Loucy (cell line): ENCODE measurements at regions not wholly inside any gene's neighbourhood (a gene's known extent, or its start where the extent isn't known, plus 50 kb on each side); places are given as distances from the start of the nearest gene placed in this dataset.

ENCODE experiments used
- H2AFZ ChIP-seq: fragments of 200-600 bp; sonication (generic); 2 replicates; pipeline ENCODE4 v1.6.0; 2016; ENCODE audit warnings: antibody characterized with exemption, mild to moderate bottlenecking, low read length, moderate library complexity
- H3F3A ChIP-seq: fragments of 200-600 bp; 2 replicates; pipeline ENCODE4 v1.6.0; 2016; ENCODE audit warnings: antibody characterized with exemption, low read depth, mild to moderate bottlenecking
- H3K27me3 ChIP-seq: fragments of 200-600 bp; sonication (generic); 2 replicates; pipeline ENCODE4 v1.6.1; 2014; ENCODE audit warnings: low read length, mild to moderate bottlenecking; ENCODE audit not compliant: insufficient read depth, poor library complexity, severe bottlenecking
- H3K36me3 ChIP-seq: fragments of 200-600 bp; sonication (generic); 2 replicates; pipeline ENCODE4 v1.6.1; 2016; ENCODE audit warnings: low read length; ENCODE audit not compliant: insufficient read depth
- H3K4me1 ChIP-seq: fragments of 200-600 bp; sonication (generic); 2 replicates; pipeline ENCODE4 v1.5.1; 2014; ENCODE audit warnings: low read length, mild to moderate bottlenecking; ENCODE audit not compliant: insufficient read depth, poor library complexity, severe bottlenecking
- H3K4me2 ChIP-seq: fragments of 200-600 bp; sonication (generic); 2 replicates; pipeline ENCODE4 v1.6.0; 2014; ENCODE audit warnings: antibody characterized with exemption, low read length, low read depth, mild to moderate bottlenecking; ENCODE audit not compliant: poor library complexity, severe bottlenecking
- H3K4me3 ChIP-seq: fragments of 200-600 bp; sonication (generic); 2 replicates; pipeline ENCODE4 v1.5.1; 2014; ENCODE audit warnings: low read length, mild to moderate bottlenecking, mixed read lengths; ENCODE audit not compliant: poor library complexity, severe bottlenecking
- H3K79me2 ChIP-seq: fragments of 200-600 bp; sonication (generic); 2 replicates; pipeline ENCODE4 v1.6.1; 2014; ENCODE audit warnings: low read length; ENCODE audit not compliant: insufficient read depth
- H3K9ac ChIP-seq: fragments of 200-600 bp; sonication (generic); 2 replicates; pipeline ENCODE4 v1.6.0; 2014; ENCODE audit warnings: mild to moderate bottlenecking, low read depth, low read length, moderate library complexity; ENCODE audit not compliant: poor library complexity, severe bottlenecking
- H3K9me2 ChIP-seq: fragments of 200-600 bp; sonication (generic); replicated peaks from 2 replicates; pipeline ENCODE4 v1.6.1; 2016; ENCODE audit warnings: low read depth, low read length, mixed read lengths
- H3K9me3 ChIP-seq: fragments of 200-600 bp; sonication (generic); 2 replicates; pipeline ENCODE4 v1.6.1; 2014; ENCODE audit warnings: mild to moderate bottlenecking, antibody characterized with exemption, low read length, low read depth; ENCODE audit not compliant: insufficient read depth
- H4K20me1 ChIP-seq: fragments of 200-600 bp; sonication (generic); 2 replicates; pipeline ENCODE4 v1.6.0; 2014; ENCODE audit warnings: antibody characterized with exemption, low read length, mild to moderate bottlenecking; ENCODE audit not compliant: insufficient read depth, poor library complexity, severe bottlenecking
- EZH2phosphoT487 ChIP-seq: fragments of 200-600 bp; IDR thresholded peaks from 2 replicates; pipeline ENCODE4 v1.6.1; 2018; ENCODE audit warnings: antibody characterized with exemption, mild to moderate bottlenecking, moderate library complexity, borderline replicate concordance
- TF ChIP-seq, protein P1 (sequence below): fragments of 200-600 bp; sonication (generic); conservative IDR thresholded peaks from 2 replicates; pipeline ENCODE4 v1.5.1; 2014; ENCODE audit warnings: mild to moderate bottlenecking, antibody characterized with exemption, low read length

DNA sequence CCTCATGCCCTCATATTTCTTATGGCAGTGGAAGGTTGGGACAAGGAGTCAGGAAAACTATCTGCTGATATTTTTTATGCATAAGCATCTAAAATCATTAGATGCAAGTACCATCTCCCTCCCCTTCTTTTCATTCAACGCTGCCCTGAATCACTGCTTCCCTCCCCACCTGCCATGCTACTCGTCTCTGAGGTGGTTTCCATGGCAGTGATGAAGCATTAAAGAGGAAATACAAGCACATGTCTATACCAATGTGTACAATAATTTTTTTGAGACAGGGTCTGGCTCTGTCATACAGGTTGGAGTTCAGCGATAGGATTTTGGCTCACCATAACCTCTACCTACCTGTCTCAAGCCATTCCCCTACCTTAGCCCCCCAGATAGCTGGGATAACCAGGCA, 67.5 kb upstream of the SETMAR start:
- Histone ChIP-seq H3K27me3 (no peaks in the 10 kb centered on the region), H3K79me2 (no peaks in the 10 kb centered on the region), H3K4me1 (no peaks in the 10 kb centered on the region), H3K9me3 (no peaks in the 10 kb centered on the region), H3K4me2 (no peak overlapping the region), H2AFZ (no peak overlapping the region), H4K20me1 (no peaks in the 10 kb centered on the region), H3K36me3 (no peaks in the 10 kb centered on the region), H3F3A (no peaks in the 10 kb centered on the region), H3K9ac (no peak overlapping the region), H3K9me2 (no peaks in the 10 kb centered on the region), H3K4me3 (no peak overlapping the region)
- no peak for TF ChIP-seq EZH2phosphoT487
- TF ChIP-seq, protein P1, sequence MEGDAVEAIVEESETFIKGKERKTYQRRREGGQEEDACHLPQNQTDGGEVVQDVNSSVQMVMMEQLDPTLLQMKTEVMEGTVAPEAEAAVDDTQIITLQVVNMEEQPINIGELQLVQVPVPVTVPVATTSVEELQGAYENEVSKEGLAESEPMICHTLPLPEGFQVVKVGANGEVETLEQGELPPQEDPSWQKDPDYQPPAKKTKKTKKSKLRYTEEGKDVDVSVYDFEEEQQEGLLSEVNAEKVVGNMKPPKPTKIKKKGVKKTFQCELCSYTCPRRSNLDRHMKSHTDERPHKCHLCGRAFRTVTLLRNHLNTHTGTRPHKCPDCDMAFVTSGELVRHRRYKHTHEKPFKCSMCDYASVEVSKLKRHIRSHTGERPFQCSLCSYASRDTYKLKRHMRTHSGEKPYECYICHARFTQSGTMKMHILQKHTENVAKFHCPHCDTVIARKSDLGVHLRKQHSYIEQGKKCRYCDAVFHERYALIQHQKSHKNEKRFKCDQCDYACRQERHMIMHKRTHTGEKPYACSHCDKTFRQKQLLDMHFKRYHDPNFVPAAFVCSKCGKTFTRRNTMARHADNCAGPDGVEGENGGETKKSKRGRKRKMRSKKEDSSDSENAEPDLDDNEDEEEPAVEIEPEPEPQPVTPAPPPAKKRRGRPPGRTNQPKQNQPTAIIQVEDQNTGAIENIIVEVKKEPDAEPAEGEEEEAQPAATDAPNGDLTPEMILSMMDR = no peak

DNA sequence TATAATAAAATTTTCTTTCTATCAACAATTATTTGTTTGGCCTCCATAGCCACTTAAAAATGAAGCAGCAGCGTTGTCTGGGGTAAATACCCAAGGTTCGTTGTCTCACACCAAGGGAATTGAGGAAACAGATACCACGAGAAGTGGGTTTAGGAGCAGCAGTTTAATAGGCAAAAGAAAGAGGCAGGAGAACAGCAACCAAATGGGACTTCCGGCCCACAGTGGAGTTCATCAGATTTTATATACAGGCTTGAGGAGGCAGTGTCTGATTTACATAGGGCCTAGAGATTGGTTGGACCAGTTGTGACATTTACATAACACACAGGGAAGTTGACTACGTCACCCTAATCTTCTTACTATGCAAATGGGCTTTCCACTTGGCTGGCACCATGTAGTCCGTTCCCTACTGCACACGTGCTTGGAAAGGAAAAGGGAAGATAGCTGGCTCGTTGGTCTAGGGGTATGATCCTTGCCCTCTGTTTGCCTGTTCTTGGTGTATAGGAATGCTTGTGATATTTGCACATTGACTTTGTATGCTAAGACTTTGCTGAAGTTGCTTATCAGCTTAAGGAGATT, 61.5 kb upstream of the SETMAR start:
- TF ChIP-seq, protein P1 = no peak
- TF ChIP-seq EZH2phosphoT487 = no peak
- no peak overlapping the region for H2AFZ ChIP-seq
- H3K4me1 ChIP-seq = no peaks in the 10 kb centered on the region
- no peaks in the 10 kb centered on the region for H3K36me3 ChIP-seq
- no peak overlapping the region for H3K9ac ChIP-seq
- H3K4me2 ChIP-seq = no peak overlapping the region
- H3K9me3 ChIP-seq = no peaks in the 10 kb centered on the region
- no peaks in the 10 kb centered on the region for H4K20me1 ChIP-seq
- H3K79me2 ChIP-seq = no peaks in the 10 kb centered on the region
- no peaks in the 10 kb centered on the region for H3K27me3 ChIP-seq
- no peaks in the 10 kb centered on the region for H3F3A ChIP-seq
- no peak overlapping the region for H3K4me3 ChIP-seq
- no peaks in the 10 kb centered on the region; the same call in 1 of the 2 replicates for H3K9me2 ChIP-seq

DNA sequence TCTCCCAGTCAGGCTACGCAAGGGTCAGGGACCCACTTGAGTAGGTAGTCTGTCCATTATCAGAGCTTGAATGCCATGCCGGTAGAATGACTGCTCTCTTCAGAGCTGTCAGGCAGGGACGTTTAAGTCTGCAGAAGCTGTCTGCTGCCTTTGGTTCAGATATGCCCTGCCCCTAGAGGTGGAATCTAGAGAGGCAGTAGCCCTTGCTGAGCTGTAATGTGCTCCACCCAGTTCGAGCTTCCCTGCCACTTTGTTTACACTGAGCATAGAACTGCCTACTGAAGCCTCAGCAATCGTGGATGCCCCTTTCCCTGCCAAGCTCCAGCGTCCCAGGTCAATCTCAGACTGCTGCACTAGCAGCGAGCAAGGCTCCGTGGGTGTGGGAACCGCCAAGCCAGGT, 57.5 kb upstream of the SETMAR start:
- no peak for TF ChIP-seq EZH2phosphoT487
- H3K36me3 ChIP-seq = no peaks in the 10 kb centered on the region
- H3K9ac ChIP-seq = no peak overlapping the region
- H3K27me3 ChIP-seq = no peaks in the 10 kb centered on the region
- no peaks in the 10 kb centered on the region for H3K9me3 ChIP-seq
- no peak overlapping the region for H3K4me2 ChIP-seq
- no peak overlapping the region for H3K4me3 ChIP-seq
- H3F3A ChIP-seq = no peaks in the 10 kb centered on the region
- no peaks in the 10 kb centered on the region for H3K4me1 ChIP-seq
- no peaks in the 10 kb centered on the region for H3K79me2 ChIP-seq
- H2AFZ ChIP-seq = no peak overlapping the region
- H3K9me2 ChIP-seq = no peaks in the 10 kb centered on the region; the same call in 1 of the 2 replicates
- no peaks in the 10 kb centered on the region for H4K20me1 ChIP-seq

DNA sequence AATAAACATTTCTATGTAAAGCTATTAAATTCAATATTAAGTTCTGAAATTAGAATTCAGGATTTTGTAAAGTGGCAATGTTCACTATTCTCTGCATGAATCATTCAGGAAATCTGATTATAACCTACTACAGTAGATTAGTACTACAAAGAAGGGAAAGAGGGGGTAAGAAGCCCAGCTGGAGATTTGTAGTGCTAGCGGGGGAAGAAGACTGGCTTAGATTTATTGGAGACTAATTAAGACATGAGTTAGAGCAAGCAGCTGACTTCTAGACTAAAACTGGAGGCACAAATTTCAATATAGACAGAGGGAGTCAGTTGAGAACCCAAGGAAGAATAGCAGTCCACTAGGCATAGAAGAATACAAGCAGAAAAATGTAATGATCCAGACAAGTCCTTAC, 55.8 kb upstream of the SETMAR start:
- H2AFZ ChIP-seq = no peak overlapping the region
- TF ChIP-seq, protein P1 = no peak
- TF ChIP-seq EZH2phosphoT487 = no peak
- no peak overlapping the region for H3K4me3 ChIP-seq
- H3K4me1 ChIP-seq = no peaks in the 10 kb centered on the region
- H3K36me3 ChIP-seq = no peaks in the 10 kb centered on the region
- no peak overlapping the region for H3K9ac ChIP-seq
- no peaks in the 10 kb centered on the region for H3K79me2 ChIP-seq
- no peaks in the 10 kb centered on the region for H3F3A ChIP-seq
- no peaks in the 10 kb centered on the region for H4K20me1 ChIP-seq
- no peaks in the 10 kb centered on the region for H3K9me2 ChIP-seq
- no peaks in the 10 kb centered on the region for H3K9me3 ChIP-seq
- H3K27me3 ChIP-seq = no peaks in the 10 kb centered on the region
- H3K4me2 ChIP-seq = no peak overlapping the region
